NCI-H526 (cell line): ENCODE measurements at regions not wholly inside any gene's neighbourhood (a gene's known extent, or its start where the extent isn't known, plus 50 kb on each side); places are given as distances from the start of the nearest gene placed in this dataset.
"Not testable (repeated sequence)": the region's sequence is repeated elsewhere in the genome, so short reads cannot be mapped to it uniquely, and the experiment has no call there.

Experiments
- DNase-seq, 2 experiments: peaks; one replicate each; lab custom pipeline; 2025; lab: John Stamatoyannopoulos, UW

- not testable (repeated sequence) for DNase-seq
These were observed 782.4 kb downstream of the METTL15 start for GRCh38 chr11:28890601-28891040.

- no peak for DNase-seq
These were observed 779.5 kb downstream of the METTL15 start for GRCh38 chr11:28887681-28888080.

- DNase-seq, result no peak
These were observed 771.7 kb downstream of the METTL15 start for GRCh38 chr11:28879869-28880268.

- DNase-seq, result no peak
These were observed 769.8 kb downstream of the METTL15 start for GRCh38 chr11:28878025-28878424.

- DNase-seq, result no peak
These were observed 769.2 kb downstream of the METTL15 start for GRCh38 chr11:28877340-28877739.

GRCh38 chr11:28874706-28875105, 766.5 kb downstream of the METTL15 start:
- DNase-seq, result no peak

- DNase-seq, result no peak
These were observed 762.9 kb downstream of the METTL15 start for GRCh38 chr11:28871090-28871489.

- DNase-seq, result no peak
These were observed 755.2 kb downstream of the METTL15 start for GRCh38 chr11:28863422-28863821.

- DNase-seq, result no peak
These were observed 752.7 kb downstream of the METTL15 start for GRCh38 chr11:28860893-28861292.

GRCh38 chr11:28858076-28858475, 749.9 kb downstream of the METTL15 start:
- DNase-seq, result no peak

GRCh38 chr11:28849053-28849452, 740.9 kb downstream of the METTL15 start:
- no peak for DNase-seq

- DNase-seq, result no peak
These were observed 734.5 kb downstream of the METTL15 start for GRCh38 chr11:28842716-28843115.

- DNase-seq, result no peak
These were observed 730.6 kb downstream of the METTL15 start for GRCh38 chr11:28838741-28839140.

- DNase-seq, result no peak
These were observed 729.4 kb downstream of the METTL15 start for GRCh38 chr11:28837599-28837998.

GRCh38 chr11:28836285-28837081, 728.3 kb downstream of the METTL15 start:
- no peak for DNase-seq

GRCh38 chr11:28835790-28836189, 727.6 kb downstream of the METTL15 start:
- no peak for DNase-seq

- no peak for DNase-seq
These were observed 727.1 kb downstream of the METTL15 start for GRCh38 chr11:28835317-28835716.

- DNase-seq, result no peak
These were observed 726.7 kb downstream of the METTL15 start for GRCh38 chr11:28834877-28835276.

- no peak for DNase-seq
These were observed 725.5 kb downstream of the METTL15 start for GRCh38 chr11:28833670-28834069.

- no peak for DNase-seq
These were observed 725.0 kb downstream of the METTL15 start for GRCh38 chr11:28833169-28833568.

GRCh38 chr11:28826807-28827206, 718.6 kb downstream of the METTL15 start:
- DNase-seq, result no peak

GRCh38 chr11:28822576-28822975, 714.4 kb downstream of the METTL15 start:
- no peak for DNase-seq

- no peak for DNase-seq
These were observed 712.3 kb downstream of the METTL15 start for GRCh38 chr11:28820296-28820989.
